HepG2 (cell line): ENCODE measurements at regions not wholly inside any gene's neighbourhood (a gene's known extent, or its start where the extent isn't known, plus 50 kb on each side); places are given as distances from the start of the nearest gene placed in this dataset.

Experiments used
- ATAC-seq: fragments of 200-7000 bp; cut with Tn5 transposase; 3 replicates; pipeline ENCODE4 v1.9.1; 2020; ENCODE audit warnings: mild to moderate bottlenecking, moderate library complexity
- BruUV-seq: library from RNA; stranded (reverse); fragments of 400-500 nt; replicated peaks from 2 replicates; lab custom pipeline; 2021; lab: Mats Ljungman, UMichigan
- CTCF ChIA-PET: fragments of 300-600 bp; formaldehyde crosslinking; extraction: SDS; loops from one replicate; lab custom pipeline; 2021; ENCODE audit warnings: low total read pairs, inconsistent platforms, low intra/inter-chr PET ratio; lab: Yijun Ruan, JAX
- POLR2A ChIA-PET: fragments of 350-600 bp; sonication (Branson Sonifier 250); formaldehyde crosslinking; loops from one replicate; lab custom pipeline; 2020; ENCODE audit warnings: antibody characterized with exemption, inconsistent platforms; lab: Yijun Ruan, JAX
- DNase-seq: peaks from one replicate; pipeline ENCODE4 v3.0.0-alpha.2; 2015; ENCODE audit warnings: low spot score
- FAIRE-seq: peaks from 3 replicates; lab custom pipeline; 2011; peaks lifted over from hg19 to GRCh38; lab: Jason Lieb, UNC
- H2AFZ ChIP-seq: one replicate; pipeline ENCODE4 v1.6.1; 2011; ENCODE audit warnings: low read length, inconsistent platforms
- H3K27ac ChIP-seq: fragments of 300-600 bp; 3 replicates; pipeline ENCODE4 v1.8.0; 2011; ENCODE audit warnings: mixed run types, mild to moderate bottlenecking, mixed read lengths, low read length, inconsistent platforms; ENCODE audit not compliant: insufficient read depth; ENCODE audit errors: extremely low read length
- H3K27me3 ChIP-seq, 2 experiments: fragments of 200-600 bp in 1 of 2; 2 replicates in 1 of 2; 3 replicates in 1 of 2; pipeline versions ENCODE4 v1.6.0 to v1.8.0; 2011; ENCODE audit warnings: low read length in 2 of 2, mild to moderate bottlenecking in 2 of 2, moderate library complexity in 2 of 2, inconsistent platforms in 1 of 2; ENCODE audit not compliant: insufficient read depth in 2 of 2, control insufficient read depth in 1 of 2
- H3K36me3 ChIP-seq, 2 experiments: fragments of 200-600 bp in 1 of 2; replicated peaks in 1 of 2; 2 replicates in 1 of 2; 3 replicates in 1 of 2; pipeline versions ENCODE4 v1.5.1 to v1.8.0; 2011; ENCODE audit warnings: low read length in 2 of 2, inconsistent platforms in 1 of 2; ENCODE audit not compliant: insufficient read depth in 2 of 2, control insufficient read depth in 1 of 2
- H3K4me1 ChIP-seq: 2 replicates; pipeline ENCODE4 v1.5.1; 2012; ENCODE audit warnings: low read length, inconsistent platforms; ENCODE audit not compliant: insufficient read depth
- H3K4me2 ChIP-seq: 2 replicates; pipeline ENCODE4 v1.6.0; 2011; ENCODE audit warnings: low read depth, low read length, inconsistent platforms
- H3K4me3 ChIP-seq, 3 experiments: fragments of 200-600 bp in 1 of 3; sonication (generic), shearing (Covaris generic) in 1 of 3; replicated peaks in 1 of 3; 2 replicates each; pipeline ENCODE4 v1.5.1; 2011 to 2016; ENCODE audit warnings: low read length in 3 of 3, inconsistent platforms in 2 of 3, low read depth in 2 of 3, mild to moderate bottlenecking in 2 of 3, control low read depth in 1 of 3, mixed read lengths in 1 of 3; ENCODE audit not compliant: insufficient read depth in 1 of 3
- H3K79me2 ChIP-seq: one replicate; pipeline ENCODE4 v1.6.1; 2011; ENCODE audit warnings: low read length, inconsistent platforms; ENCODE audit not compliant: insufficient read depth
- H3K9ac ChIP-seq: 2 replicates; pipeline ENCODE4 v1.6.0; 2011; ENCODE audit warnings: mild to moderate bottlenecking, low read depth, low read length, inconsistent platforms; ENCODE audit not compliant: insufficient read depth
- H3K9me3 ChIP-seq: 2 replicates; pipeline ENCODE4 v1.5.1; 2012; ENCODE audit warnings: mild to moderate bottlenecking, low read length
- H4K20me1 ChIP-seq: 2 replicates; pipeline ENCODE4 v1.6.0; 2011; ENCODE audit warnings: inconsistent platforms, mild to moderate bottlenecking, low read length, moderate library complexity; ENCODE audit not compliant: insufficient read depth
- GRHL1 ChIP-seq: sonication (generic); formaldehyde crosslinking; conservative IDR thresholded peaks from 2 replicates; pipeline ENCODE4 v1.8.0; 2022; ENCODE audit warnings: missing genetic modification reagents
- MXD1 ChIP-seq: sonication (generic); formaldehyde crosslinking; IDR thresholded peaks from 2 replicates; pipeline ENCODE4 v1.4.0; 2020; ENCODE audit warnings: mild to moderate bottlenecking, missing genetic modification reagents
- NFKB2 ChIP-seq: sonication (generic); formaldehyde crosslinking; IDR thresholded peaks from 2 replicates; pipeline ENCODE4 v1.4.0; 2020; ENCODE audit warnings: missing genetic modification reagents, borderline replicate concordance
- REL ChIP-seq: sonication (generic); formaldehyde crosslinking; conservative IDR thresholded peaks from 2 replicates; pipeline ENCODE4 v1.8.0; 2022; ENCODE audit warnings: mild to moderate bottlenecking, missing genetic modification reagents, moderate library complexity
- SMAD1 ChIP-seq: sonication (generic); formaldehyde crosslinking; IDR thresholded peaks from 2 replicates; pipeline ENCODE4 v1.4.0; 2020; ENCODE audit warnings: missing genetic modification reagents, low read depth, mild to moderate bottlenecking, borderline replicate concordance
- SP140L ChIP-seq: sonication (generic); formaldehyde crosslinking; IDR thresholded peaks from 2 replicates; pipeline ENCODE4 v1.4.0; 2020; ENCODE audit warnings: missing genetic modification reagents, borderline replicate concordance
- ZBTB21 ChIP-seq: sonication (generic); formaldehyde crosslinking; IDR thresholded peaks from 2 replicates; pipeline ENCODE4 v1.4.0; 2020; ENCODE audit warnings: missing genetic modification reagents
- ZBTB42 ChIP-seq: sonication (generic); formaldehyde crosslinking; IDR thresholded peaks from 2 replicates; pipeline ENCODE4 v1.5.0; 2020; ENCODE audit warnings: mild to moderate bottlenecking, missing genetic modification reagents
- ZNF12 ChIP-seq: sonication (generic); formaldehyde crosslinking; IDR thresholded peaks from 2 replicates; pipeline ENCODE4 v1.5.0; 2020; ENCODE audit warnings: missing genetic modification reagents
- ZNF383 ChIP-seq: sonication (generic); formaldehyde crosslinking; IDR thresholded peaks from 2 replicates; pipeline ENCODE4 v1.4.0; 2020; ENCODE audit warnings: missing genetic modification reagents, mild to moderate bottlenecking, borderline replicate concordance
- ZNF44 ChIP-seq: sonication (generic); formaldehyde crosslinking; IDR thresholded peaks from 2 replicates; pipeline ENCODE4 v1.5.1; 2020; ENCODE audit warnings: mild to moderate bottlenecking, missing genetic modification reagents
- ZNF547 ChIP-seq: sonication (generic); formaldehyde crosslinking; IDR thresholded peaks from 2 replicates; pipeline ENCODE4 v1.5.1; 2020; ENCODE audit warnings: mild to moderate bottlenecking, missing genetic modification reagents
- ZNF780A ChIP-seq: sonication (generic); formaldehyde crosslinking; IDR thresholded peaks from 2 replicates; pipeline ENCODE4 v1.8.0; 2022; ENCODE audit warnings: mild to moderate bottlenecking, missing genetic modification reagents, moderate library complexity
- ZNF790 ChIP-seq: sonication (generic); formaldehyde crosslinking; IDR thresholded peaks from 2 replicates; pipeline ENCODE4 v1.8.0; 2022; ENCODE audit warnings: missing genetic modification reagents, mild to moderate bottlenecking, borderline replicate concordance
- WGBS: methylation state at CpG from one replicate; pipeline ENCODE4 v1.1.6; 2017; ENCODE audit warnings: low lambda C conversion rate; 5-methylcytosine and 5-hydroxymethylcytosine counted together
- in situ Hi-C: cut with HindIII; loops from 2 replicates; pipeline ENCODE4 v1.10.0; 2017; ENCODE audit warnings: low pct_unique_long_range_greater_than_20kb; ENCODE audit not compliant: extremely low pct_ligation_motif_present
- intact Hi-C: fragments of 100-400 bp; cut with micrococcal nuclease; formaldehyde crosslinking; loops from one replicate; pipeline ENCODE4 v1.10.0; 2022; ENCODE audit not compliant: unreplicated experiment
- TF ChIP-seq, protein P1 (sequence below): sonication (generic); formaldehyde crosslinking; IDR thresholded peaks from 2 replicates; pipeline ENCODE4 v1.8.0; 2022; ENCODE audit warnings: mild to moderate bottlenecking, missing genetic modification reagents

DNA sequence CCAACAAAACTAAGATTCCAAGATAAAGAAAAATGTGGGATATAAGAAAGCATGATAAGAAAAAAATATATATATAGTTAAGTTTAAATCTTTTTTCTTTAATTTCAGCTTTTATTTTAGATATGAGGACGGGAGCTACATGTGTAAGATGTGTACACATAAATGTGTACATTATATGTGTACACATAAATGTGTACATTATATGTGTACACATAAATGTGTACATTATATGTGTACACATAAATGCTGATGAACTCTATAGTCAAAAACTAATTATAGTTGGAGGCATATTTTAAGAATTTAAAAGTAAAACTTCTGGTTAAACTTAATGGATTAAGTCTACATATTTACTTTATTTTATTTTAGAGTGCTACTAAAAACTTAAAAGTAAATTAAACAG, 123.6 kb downstream of the BTG1 start:
- POLR2A ChIA-PET: no interaction called here
- intact Hi-C loops: no loop called here

More for the DNA sequence above, 123.6 kb downstream of the BTG1 start:
- Histone ChIP-seq H3K4me2 (no peak overlapping the region), H3K27me3 (no peaks in the 10 kb centered on the region), H2AFZ (no peak overlapping the region), H3K4me3 (no peak overlapping the region), H3K9ac (no peak overlapping the region), H3K36me3 (no peaks in the 10 kb centered on the region), H3K27ac (no peak overlapping the region), H3K9me3 (no peaks in the 10 kb centered on the region), H3K79me2 (no peaks in the 10 kb centered on the region), H4K20me1 (no peaks in the 10 kb centered on the region), H3K4me1 (peaks cover 8% of the 10 kb centered on the region; the same call in 1 of the 2 replicates)
- ATAC-seq (no peak), FAIRE-seq (no peak), DNase-seq (no peak)
- CTCF ChIA-PET: no interaction called here
- no TSS peak for BruUV-seq
- 8% methylated on average over 1 of the region's 1 CpG for whole genome bisulfite sequencing
- in situ Hi-C loops: no loop called here
- TF ChIP-seq ZNF383 (CRISPR knock-in tag): no peak
- TF ChIP-seq, protein P1, sequence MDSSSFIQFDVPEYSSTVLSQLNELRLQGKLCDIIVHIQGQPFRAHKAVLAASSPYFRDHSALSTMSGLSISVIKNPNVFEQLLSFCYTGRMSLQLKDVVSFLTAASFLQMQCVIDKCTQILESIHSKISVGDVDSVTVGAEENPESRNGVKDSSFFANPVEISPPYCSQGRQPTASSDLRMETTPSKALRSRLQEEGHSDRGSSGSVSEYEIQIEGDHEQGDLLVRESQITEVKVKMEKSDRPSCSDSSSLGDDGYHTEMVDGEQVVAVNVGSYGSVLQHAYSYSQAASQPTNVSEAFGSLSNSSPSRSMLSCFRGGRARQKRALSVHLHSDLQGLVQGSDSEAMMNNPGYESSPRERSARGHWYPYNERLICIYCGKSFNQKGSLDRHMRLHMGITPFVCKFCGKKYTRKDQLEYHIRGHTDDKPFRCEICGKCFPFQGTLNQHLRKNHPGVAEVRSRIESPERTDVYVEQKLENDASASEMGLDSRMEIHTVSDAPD (CRISPR knock-in tag): no peak
- TF ChIP-seq ZBTB42 (CRISPR knock-in tag): no peak
- no peak for TF ChIP-seq ZBTB21 (CRISPR knock-in tag)
- TF ChIP-seq GRHL1 (CRISPR knock-in tag): no peak
- TF ChIP-seq ZNF780A (CRISPR knock-in tag): no peak
- no peak for TF ChIP-seq ZNF547 (CRISPR knock-in tag)
- TF ChIP-seq ZNF12: no peak
- no peak for TF ChIP-seq MXD1 (CRISPR knock-in tag)
- no peak for TF ChIP-seq NFKB2 (CRISPR knock-in tag)
- TF ChIP-seq ZNF790 (CRISPR knock-in tag): no peak
- no peak for TF ChIP-seq ZNF44 (CRISPR knock-in tag)
- no peak for TF ChIP-seq SP140L (CRISPR knock-in tag)
- TF ChIP-seq SMAD1 (CRISPR knock-in tag): no peak
- no peak for TF ChIP-seq REL (CRISPR knock-in tag)
